Ovary (tissue), 3 donors: ENCODE measurements at regions not wholly inside any gene's neighbourhood (a gene's known extent, or its start where the extent isn't known, plus 50 kb on each side); places are given as distances from the start of the nearest gene placed in this dataset.

Source experiments
- CTCF ChIP-seq, 3 donors: fragments of 450-650 bp in 2 of 3; fragments of 200-600 bp in 1 of 3; IDR thresholded peaks; one replicate each; pipeline versions ENCODE4 v1.5.1 to v1.8.0; 2016 to 2022; ENCODE audit warnings: antibody characterized with exemption in 3 of 3, mild to moderate bottlenecking in 1 of 3
- POLR2A ChIP-seq: fragments of 450-650 bp; IDR thresholded peaks from one replicate; pipeline ENCODE4 v1.6.1; 2017; ENCODE audit warnings: antibody characterized with exemption, mild to moderate bottlenecking, moderate library complexity
- donor health status: DM: no; HTN: no; CAD: no.

DNA sequence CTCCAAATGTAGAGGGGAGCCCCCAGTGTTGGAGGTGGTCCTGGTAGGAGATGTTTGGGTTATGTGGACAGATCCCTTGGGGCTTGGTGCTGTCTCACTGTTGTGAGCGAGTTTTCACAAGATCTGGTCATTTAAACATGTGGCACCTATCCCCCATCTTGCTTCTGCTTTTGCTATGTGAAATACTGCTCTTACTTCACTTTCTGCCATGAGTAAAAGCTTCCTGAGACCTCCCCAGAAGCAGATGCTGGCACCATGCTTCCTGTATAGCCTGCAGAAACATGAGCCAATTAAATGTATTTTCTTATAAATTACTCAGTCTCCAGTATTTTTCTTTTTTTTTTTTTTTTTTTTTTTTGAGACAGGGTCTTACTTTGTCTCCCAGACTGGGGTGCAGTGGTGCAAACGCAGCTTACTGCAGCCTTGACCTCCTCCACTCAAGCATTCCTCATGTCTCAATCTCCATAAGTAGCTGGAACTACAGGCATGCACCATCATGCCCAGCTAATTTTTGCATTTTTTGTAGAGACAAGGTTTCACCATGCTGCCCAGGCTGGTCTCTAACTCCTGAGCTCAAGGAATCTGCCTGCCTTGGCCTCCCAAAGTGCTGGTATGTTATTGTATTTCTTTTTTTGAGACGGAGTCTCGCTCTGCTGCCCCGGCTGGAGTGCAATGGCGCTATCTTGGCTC lies 177.1 kb downstream of the ALDH8A1 start:
- no peak for TF ChIP-seq CTCF (IDR thresholded peaks at IDR 0.05)
- TF ChIP-seq POLR2A, result no peak
